Testis (tissue), 2 donors: ENCODE measurements at regions not wholly inside any gene's neighbourhood (a gene's known extent, or its start where the extent isn't known, plus 50 kb on each side); places are given as distances from the start of the nearest gene placed in this dataset.

Source experiments
- DNase-seq: peaks from one replicate; pipeline ENCODE4 v3.0.0-alpha.2; 2019
- H3K27ac ChIP-seq, 2 donors: fragments of 200-600 bp; sonication (generic); one replicate each; pipeline ENCODE4 v1.5.1; 2019
- H3K27me3 ChIP-seq: fragments of 200-600 bp; sonication (generic); one replicate; pipeline ENCODE4 v1.5.1; 2019
- H3K36me3 ChIP-seq: fragments of 200-600 bp; sonication (generic); one replicate; pipeline ENCODE4 v1.5.1; 2017; ENCODE audit warnings: low read depth; ENCODE audit errors: missing control alignments
- H3K4me1 ChIP-seq: fragments of 200-600 bp; sonication (generic); one replicate; pipeline ENCODE4 v1.5.1; 2019
- H3K4me3 ChIP-seq, 2 donors: fragments of 200-600 bp; sonication (generic); one replicate each; pipeline ENCODE4 v1.5.1; 2017 to 2019
- H3K9me3 ChIP-seq: fragments of 200-600 bp; sonication (generic); one replicate; pipeline ENCODE4 v1.5.1; 2017
- POLR2A ChIP-seq: fragments of 450-650 bp; IDR thresholded peaks from one replicate; pipeline ENCODE4 v1.6.1; 2017; ENCODE audit warnings: antibody characterized with exemption, mild to moderate bottlenecking, moderate library complexity
- WGBS, 2 donors: methylation state at CpG; one replicate each; pipeline ENCODE4 v1.1.5; 2018; 5-methylcytosine and 5-hydroxymethylcytosine counted together
- intact Hi-C: fragments of 100-400 bp; cut with DNase I; formaldehyde crosslinking; loops from one replicate; pipeline ENCODE4 v1.15.1; 2023; ENCODE audit warnings: low total_unique reads
- TF ChIP-seq, protein P1 (sequence below), 3 experiments: fragments of 450-650 bp in 2 of 3; fragments of 200-600 bp in 1 of 3; sonication (generic) in 1 of 3; IDR thresholded peaks; one replicate each; pipeline ENCODE4 v1.5.1; 2016 to 2019; ENCODE audit warnings: antibody characterized with exemption in 3 of 3, mild to moderate bottlenecking in 2 of 3, moderate library complexity in 1 of 3

DNA sequence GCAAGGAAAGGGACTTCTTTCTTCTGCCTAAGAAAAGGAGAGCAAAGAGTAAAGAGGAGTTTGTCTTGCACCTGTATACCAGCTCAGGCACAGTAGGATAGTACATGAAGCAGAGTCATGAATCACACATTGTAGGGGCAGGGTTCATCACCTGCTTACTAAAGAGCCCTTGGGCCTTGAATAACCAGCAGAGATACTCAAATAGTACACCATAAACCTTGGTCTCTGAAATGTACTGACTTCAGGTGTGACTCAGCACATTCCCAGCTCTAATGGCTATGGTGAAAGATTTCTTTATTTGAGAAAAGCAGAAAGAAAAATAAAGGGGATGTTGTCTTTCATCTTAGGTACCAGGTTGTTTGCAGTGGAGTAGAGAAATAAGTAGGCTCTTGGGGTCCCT lies 122.8 kb downstream of the KDM5D start:
- H3K27me3 ChIP-seq = no peaks in the 10 kb centered on the region
- H3K4me1 ChIP-seq = no peaks in the 10 kb centered on the region
- H3K27ac ChIP-seq = no peak overlapping the region
- TF ChIP-seq, protein P1, sequence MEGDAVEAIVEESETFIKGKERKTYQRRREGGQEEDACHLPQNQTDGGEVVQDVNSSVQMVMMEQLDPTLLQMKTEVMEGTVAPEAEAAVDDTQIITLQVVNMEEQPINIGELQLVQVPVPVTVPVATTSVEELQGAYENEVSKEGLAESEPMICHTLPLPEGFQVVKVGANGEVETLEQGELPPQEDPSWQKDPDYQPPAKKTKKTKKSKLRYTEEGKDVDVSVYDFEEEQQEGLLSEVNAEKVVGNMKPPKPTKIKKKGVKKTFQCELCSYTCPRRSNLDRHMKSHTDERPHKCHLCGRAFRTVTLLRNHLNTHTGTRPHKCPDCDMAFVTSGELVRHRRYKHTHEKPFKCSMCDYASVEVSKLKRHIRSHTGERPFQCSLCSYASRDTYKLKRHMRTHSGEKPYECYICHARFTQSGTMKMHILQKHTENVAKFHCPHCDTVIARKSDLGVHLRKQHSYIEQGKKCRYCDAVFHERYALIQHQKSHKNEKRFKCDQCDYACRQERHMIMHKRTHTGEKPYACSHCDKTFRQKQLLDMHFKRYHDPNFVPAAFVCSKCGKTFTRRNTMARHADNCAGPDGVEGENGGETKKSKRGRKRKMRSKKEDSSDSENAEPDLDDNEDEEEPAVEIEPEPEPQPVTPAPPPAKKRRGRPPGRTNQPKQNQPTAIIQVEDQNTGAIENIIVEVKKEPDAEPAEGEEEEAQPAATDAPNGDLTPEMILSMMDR (IDR thresholded peaks at IDR 0.05) = no peak
- TF ChIP-seq POLR2A = no peak
- no peak overlapping the region for H3K4me3 ChIP-seq
- DNase-seq = no peak
- intact Hi-C loops = no loop called here
- no peaks in the 10 kb centered on the region for H3K36me3 ChIP-seq
- H3K9me3 ChIP-seq = no peaks in the 10 kb centered on the region

DNA sequence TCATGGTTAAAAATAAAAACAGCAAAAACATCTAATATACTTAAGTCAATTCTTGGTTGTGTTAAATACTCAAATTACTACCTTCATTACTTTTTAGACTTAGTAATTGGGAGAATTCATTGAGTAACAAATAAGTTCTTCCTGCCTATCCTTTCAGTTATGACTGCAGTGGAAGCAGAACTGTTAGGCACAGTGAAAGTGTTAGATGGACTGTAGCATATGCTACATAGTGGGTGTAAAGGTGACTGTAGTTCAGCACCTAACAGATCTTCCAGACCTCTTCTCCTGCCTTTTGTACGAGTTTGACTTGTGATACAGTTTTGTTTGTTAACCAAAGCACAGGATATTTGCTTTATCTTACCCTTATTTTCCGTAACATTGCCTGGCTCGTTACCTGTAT lies 143.4 kb downstream of the KDM5D start:
- H3K4me3 ChIP-seq = no peak overlapping the region
- no peak overlapping the region for H3K27ac ChIP-seq
- H3K4me1 ChIP-seq = no peaks in the 10 kb centered on the region
- no peak for DNase-seq
- H3K9me3 ChIP-seq = no peaks in the 10 kb centered on the region
- 92 to 94% methylated on average over 3 of the region's 3 CpGs for WGBS, 2 donors
- H3K36me3 ChIP-seq = no peaks in the 10 kb centered on the region
- no peaks in the 10 kb centered on the region for H3K27me3 ChIP-seq
- intact Hi-C loops = no loop called here
- TF ChIP-seq, protein P1 (IDR thresholded peaks at IDR 0.05) = no peak
- no peak for TF ChIP-seq POLR2A

DNA sequence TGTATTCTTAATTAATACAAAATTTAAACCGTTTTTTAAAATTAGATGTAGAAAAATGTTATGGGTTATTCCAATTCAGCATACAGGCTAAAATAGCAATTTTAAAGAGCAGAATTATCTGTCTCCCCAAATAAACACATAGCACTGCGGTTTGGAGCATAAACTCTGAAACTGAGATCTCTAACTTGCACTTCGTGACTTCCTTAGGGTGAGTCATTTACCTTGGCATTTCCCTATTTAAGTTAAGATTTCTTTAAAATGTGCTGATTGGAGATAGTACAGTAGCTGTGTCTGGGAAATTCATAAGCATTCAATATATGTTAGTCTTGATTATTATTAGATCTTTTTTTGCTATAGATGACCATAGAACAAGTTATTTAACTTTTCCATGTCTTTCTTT lies 143.8 kb downstream of the KDM5D start:
- no peak overlapping the region for H3K27ac ChIP-seq
- no peaks in the 10 kb centered on the region for H3K27me3 ChIP-seq
- no peaks in the 10 kb centered on the region for H3K9me3 ChIP-seq
- H3K4me1 ChIP-seq = no peaks in the 10 kb centered on the region
- intact Hi-C loops = no loop called here
- WGBS, 2 donors = 84 to 87% methylated on average over 3 of the region's 3 CpGs
- H3K36me3 ChIP-seq = no peaks in the 10 kb centered on the region
- no peak for DNase-seq
- TF ChIP-seq POLR2A = no peak
- TF ChIP-seq, protein P1 (IDR thresholded peaks at IDR 0.05) = no peak
- no peak overlapping the region for H3K4me3 ChIP-seq

DNA sequence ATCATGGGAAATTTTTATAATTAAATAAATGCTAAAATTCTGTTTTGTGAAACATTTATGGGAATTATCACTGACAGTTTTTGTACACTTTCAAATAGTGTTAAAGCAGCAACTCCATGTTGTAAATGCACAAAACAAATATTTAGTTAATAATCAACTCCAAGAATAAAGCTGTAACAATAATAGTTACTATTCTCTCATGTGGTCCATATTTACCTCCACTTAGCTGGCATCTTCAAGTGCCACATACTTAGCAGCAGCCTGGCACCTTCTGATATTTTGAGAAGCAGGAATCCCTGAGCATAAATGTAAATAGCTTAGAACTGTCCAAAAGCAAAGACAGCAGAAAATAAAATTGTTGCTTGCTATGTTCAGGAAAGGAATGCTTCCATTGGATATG lies 154.3 kb downstream of the KDM5D start:
- H3K4me3 ChIP-seq = no peak overlapping the region
- DNase-seq = no peak
- no peak overlapping the region for H3K27ac ChIP-seq
- H3K36me3 ChIP-seq = no peaks in the 10 kb centered on the region
- H3K4me1 ChIP-seq = no peaks in the 10 kb centered on the region
- intact Hi-C loops = no loop called here
- H3K9me3 ChIP-seq = no peaks in the 10 kb centered on the region
- H3K27me3 ChIP-seq = no peaks in the 10 kb centered on the region
- no peak for TF ChIP-seq POLR2A
- TF ChIP-seq, protein P1 (IDR thresholded peaks at IDR 0.05) = no peak

DNA sequence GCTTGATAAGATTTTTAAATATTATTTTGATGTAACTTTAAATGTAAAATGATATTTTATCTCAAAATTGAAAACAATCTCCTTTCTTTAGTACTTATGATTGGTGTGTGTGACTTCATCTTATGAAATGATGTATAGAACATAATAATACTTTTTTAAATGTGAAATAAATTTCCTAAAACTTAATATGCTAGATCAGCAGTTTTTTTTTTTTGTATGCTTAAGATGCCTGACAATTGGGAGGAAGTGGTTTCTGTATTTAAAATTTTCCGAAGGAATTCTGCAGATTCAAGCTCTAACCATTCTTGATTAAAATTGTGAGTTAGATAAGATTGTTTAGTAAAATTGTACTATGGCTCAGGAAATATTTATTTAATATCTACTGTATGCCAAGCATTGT lies 154.9 kb downstream of the KDM5D start:
- 73 to 88% methylated on average over 1 of the region's 1 CpG for WGBS, 2 donors
- H3K4me1 ChIP-seq = no peaks in the 10 kb centered on the region
- no peaks in the 10 kb centered on the region for H3K27me3 ChIP-seq
- H3K4me3 ChIP-seq = no peak overlapping the region
- H3K36me3 ChIP-seq = no peaks in the 10 kb centered on the region
- no peak for DNase-seq
- TF ChIP-seq POLR2A = no peak
- no peaks in the 10 kb centered on the region for H3K9me3 ChIP-seq
- intact Hi-C loops = no loop called here
- no peak overlapping the region for H3K27ac ChIP-seq
